Vagina (tissue), 2 donors: ENCODE measurements at regions not wholly inside any gene's neighbourhood (a gene's known extent, or its start where the extent isn't known, plus 50 kb on each side); places are given as distances from the start of the nearest gene placed in this dataset.

Experiments
- POLR2A ChIP-seq, 2 donors: fragments of 450-650 bp; IDR thresholded peaks; one replicate each; pipeline ENCODE4 v1.6.1; 2017; ENCODE audit warnings: antibody characterized with exemption in 2 of 2, mild to moderate bottlenecking in 2 of 2, moderate library complexity in 2 of 2
- POLR2AphosphoS5 ChIP-seq, 2 donors: sonication (generic); formaldehyde crosslinking; IDR thresholded peaks; one replicate each; pipeline ENCODE4 v1.9.0; 2017; ENCODE audit warnings: antibody characterized with exemption in 2 of 2, mild to moderate bottlenecking in 2 of 2, low read depth in 1 of 2; ENCODE audit not compliant: insufficient read depth in 1 of 2
- TF ChIP-seq, protein P1 (sequence below), 3 experiments: fragments of 450-650 bp in 2 of 3; fragments of 200-600 bp in 1 of 3; sonication (generic) in 1 of 3; IDR thresholded peaks; one replicate each; pipeline ENCODE4 v1.5.1; 2017 to 2019; ENCODE audit warnings: antibody characterized with exemption in 3 of 3, mild to moderate bottlenecking in 2 of 3, moderate library complexity in 2 of 3

DNA sequence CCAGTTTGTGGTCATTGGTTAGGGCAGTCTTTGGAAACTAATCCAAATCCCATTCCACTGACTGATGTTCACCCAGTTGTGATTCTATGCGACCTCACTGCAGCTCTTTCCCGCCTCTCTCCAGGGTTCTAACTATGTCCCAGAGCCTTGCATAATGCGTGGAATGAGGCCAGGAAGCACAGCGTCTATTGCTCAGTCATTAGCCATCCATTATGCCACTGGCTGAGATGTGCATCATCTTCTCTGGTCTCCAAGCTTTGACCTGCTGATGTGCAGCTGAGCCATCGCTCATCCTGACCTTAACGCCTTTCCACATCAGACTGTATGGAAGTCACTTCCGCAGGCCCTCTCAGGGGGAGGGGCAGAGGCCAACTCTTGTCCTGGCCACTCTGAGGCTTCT, 115.4 kb upstream of the VRK1 start:
- TF ChIP-seq, protein P1, sequence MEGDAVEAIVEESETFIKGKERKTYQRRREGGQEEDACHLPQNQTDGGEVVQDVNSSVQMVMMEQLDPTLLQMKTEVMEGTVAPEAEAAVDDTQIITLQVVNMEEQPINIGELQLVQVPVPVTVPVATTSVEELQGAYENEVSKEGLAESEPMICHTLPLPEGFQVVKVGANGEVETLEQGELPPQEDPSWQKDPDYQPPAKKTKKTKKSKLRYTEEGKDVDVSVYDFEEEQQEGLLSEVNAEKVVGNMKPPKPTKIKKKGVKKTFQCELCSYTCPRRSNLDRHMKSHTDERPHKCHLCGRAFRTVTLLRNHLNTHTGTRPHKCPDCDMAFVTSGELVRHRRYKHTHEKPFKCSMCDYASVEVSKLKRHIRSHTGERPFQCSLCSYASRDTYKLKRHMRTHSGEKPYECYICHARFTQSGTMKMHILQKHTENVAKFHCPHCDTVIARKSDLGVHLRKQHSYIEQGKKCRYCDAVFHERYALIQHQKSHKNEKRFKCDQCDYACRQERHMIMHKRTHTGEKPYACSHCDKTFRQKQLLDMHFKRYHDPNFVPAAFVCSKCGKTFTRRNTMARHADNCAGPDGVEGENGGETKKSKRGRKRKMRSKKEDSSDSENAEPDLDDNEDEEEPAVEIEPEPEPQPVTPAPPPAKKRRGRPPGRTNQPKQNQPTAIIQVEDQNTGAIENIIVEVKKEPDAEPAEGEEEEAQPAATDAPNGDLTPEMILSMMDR (IDR thresholded peaks at IDR 0.05): no peak
- no peak for TF ChIP-seq POLR2A (IDR thresholded peaks at IDR 0.05)
- TF ChIP-seq POLR2AphosphoS5 (IDR thresholded peaks at IDR 0.05; ENCODE audit: insufficient read depth in 1 of 2, low read depth in 1 of 2): no peak
